Urothelium cell line (cell line): ENCODE measurements at regions not wholly inside any gene's neighbourhood (a gene's known extent, or its start where the extent isn't known, plus 50 kb on each side); places are given as distances from the start of the nearest gene placed in this dataset.
"Not testable (repeated sequence)": the region's sequence is repeated elsewhere in the genome, so short reads cannot be mapped to it uniquely, and the experiment has no call there.

Experiments
- DNase-seq: peaks from one replicate; pipeline ENCODE4 v3.0.0; 2011; ENCODE audit warnings: low spot score, mixed read lengths
- FAIRE-seq: peaks from 2 replicates; lab custom pipeline; 2011; peaks lifted over from hg19 to GRCh38; lab: Jason Lieb, UNC

GRCh38 chr17:63171428-63172393 is 205.7 kb downstream of the TANC2 start:
- DNase-seq: no peak
- no peak for FAIRE-seq

GRCh38 chr17:63173450-63173849 is 207.4 kb downstream of the TANC2 start:
- FAIRE-seq: no peak
- DNase-seq: no peak

GRCh38 chr17:63173903-63174302 is 207.9 kb downstream of the TANC2 start:
- FAIRE-seq (no peak), DNase-seq (no peak)

GRCh38 chr17:63178530-63178929 is 212.5 kb downstream of the TANC2 start:
- no peak for DNase-seq
- no peak for FAIRE-seq

GRCh38 chr17:63181856-63182255 is 215.8 kb downstream of the TANC2 start:
- DNase-seq: no peak
- no peak for FAIRE-seq

- no peak for DNase-seq
- FAIRE-seq: peak; percentile 77
Measured at GRCh38 chr17:63185420-63185819, 219.4 kb downstream of the TANC2 start.

- peak; percentile 94 for FAIRE-seq
- DNase-seq: no peak
Measured at GRCh38 chr17:63189082-63189481, 223.0 kb downstream of the TANC2 start.

GRCh38 chr17:63189930-63190329 is 223.9 kb downstream of the TANC2 start:
- no peak for DNase-seq
- FAIRE-seq: peak; percentile 90

GRCh38 chr17:63190821-63191370 is 224.9 kb downstream of the TANC2 start:
- FAIRE-seq: peak; percentile 63

GRCh38 chr17:63191610-63192009 is 225.6 kb downstream of the TANC2 start:
- DNase-seq (no peak), FAIRE-seq (no peak)

More at GRCh38 chr17:63190821-63191370, 224.9 kb downstream of the TANC2 start:
- no peak for DNase-seq

- DNase-seq (no peak), FAIRE-seq (peak; percentile 40)
Measured at GRCh38 chr17:63193827-63194226, 227.8 kb downstream of the TANC2 start.

GRCh38 chr17:63196772-63197335 is 230.8 kb downstream of the TANC2 start:
- no peak for DNase-seq
- peak; percentile 9 for FAIRE-seq

- no peak for FAIRE-seq
- DNase-seq: no peak
Measured at GRCh38 chr17:63203652-63204051, 237.6 kb downstream of the TANC2 start.

- FAIRE-seq (peak; percentile 17), DNase-seq (no peak)
Measured at GRCh38 chr17:63221939-63222338, 224.2 kb downstream of the CYB561 start.

GRCh38 chr17:63222655-63223054 is 223.5 kb downstream of the CYB561 start:
- DNase-seq: no peak
- FAIRE-seq: no peak

GRCh38 chr17:63223212-63223911 is 222.7 kb downstream of the CYB561 start:
- FAIRE-seq (no peak), DNase-seq (no peak)

GRCh38 chr17:63224644-63225043 is 221.5 kb downstream of the CYB561 start:
- FAIRE-seq: peak; percentile 86

GRCh38 chr17:63226720-63227119 is 219.4 kb downstream of the CYB561 start:
- not testable (repeated sequence) for DNase-seq
- peak; percentile 79 for FAIRE-seq

More at GRCh38 chr17:63224644-63225043, 221.5 kb downstream of the CYB561 start:
- DNase-seq: no peak

- FAIRE-seq, DNase-seq: not testable (repeated sequence)
Measured at GRCh38 chr17:63231015-63231620, 215.0 kb downstream of the CYB561 start.

- FAIRE-seq: peak; percentile 61
- DNase-seq: no peak
Measured at GRCh38 chr17:63232565-63233310, 213.4 kb downstream of the CYB561 start.
